Activated naive CD4-positive, alpha-beta T cell treated with anti-CD3 and anti-CD28 coated beads, Interleukin-2, amount 10 ng/mL, durations not matched to agents 7 days and 5 days (primary cell): ENCODE measurements at regions not wholly inside any gene's neighbourhood (a gene's known extent, or its start where the extent isn't known, plus 50 kb on each side); places are given as distances from the start of the nearest gene placed in this dataset.

Source experiments
- CTCF ChIA-PET: fragments of 350-600 bp; sonication (Branson Sonifier 250); formaldehyde crosslinking; loops from one replicate; lab custom pipeline; 2021; ENCODE audit warnings: antibody characterized with exemption; lab: Charles Lee
- DNase-seq: peaks from one replicate; pipeline ENCODE4 v3.0.0-alpha.2; 2020
- H3K27ac Mint-ChIP-seq: one replicate; pipeline ENCODE4 v1.8.0; 2021; ENCODE audit warnings: mild to moderate bottlenecking, moderate library complexity, mixed read lengths
- H3K27me3 Mint-ChIP-seq: one replicate; pipeline ENCODE4 v1.8.0; 2021; ENCODE audit warnings: mild to moderate bottlenecking, mixed read lengths
- H3K36me3 Mint-ChIP-seq: one replicate; pipeline ENCODE4 v1.8.0; 2021; ENCODE audit warnings: mixed read lengths
- H3K4me1 Mint-ChIP-seq: one replicate; pipeline ENCODE4 v1.8.0; 2021; ENCODE audit warnings: mixed read lengths
- H3K4me3 Mint-ChIP-seq: one replicate; pipeline ENCODE4 v1.8.0; 2021; ENCODE audit warnings: mild to moderate bottlenecking, moderate library complexity, mixed read lengths
- H3K9me3 Mint-ChIP-seq: one replicate; pipeline ENCODE4 v1.8.0; 2021; ENCODE audit warnings: mixed read lengths

DNA sequence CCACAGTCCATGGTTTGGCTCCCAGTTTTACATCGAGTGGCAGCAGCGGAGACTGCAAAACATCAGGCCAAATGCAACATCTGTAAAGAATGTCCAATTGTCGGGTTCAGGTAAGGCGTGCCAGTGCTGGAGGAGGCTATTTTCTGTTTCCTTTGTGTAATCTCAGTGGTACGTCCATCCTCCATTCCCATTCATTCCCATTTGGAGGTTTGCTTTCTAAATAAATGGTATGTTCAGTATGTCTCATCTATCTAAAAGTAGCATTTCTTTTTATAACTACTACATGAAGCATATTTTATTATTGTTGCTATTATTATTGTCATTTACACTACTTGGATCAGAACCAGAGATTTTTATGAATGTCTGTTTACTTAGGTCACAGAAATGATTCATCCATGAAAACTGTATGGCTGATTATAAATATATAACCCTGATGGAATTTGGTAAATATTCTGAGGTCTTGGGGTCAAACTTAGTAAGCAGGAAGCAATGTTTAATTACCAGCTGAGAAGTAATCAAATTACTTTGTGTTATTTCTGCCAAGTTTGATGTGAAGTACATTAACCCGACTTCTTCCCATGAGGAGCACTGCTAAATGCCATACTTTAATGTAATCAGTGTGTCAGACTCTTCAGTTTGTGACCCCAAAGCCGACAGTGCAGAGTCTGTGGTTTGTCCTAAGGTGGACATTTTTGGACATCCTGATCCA is 512.9 kb downstream of the UTRN start:
- Mint-ChIP-seq H3K27me3 (no peaks in the 10 kb centered on the region), H3K4me1 (no peaks in the 10 kb centered on the region), H3K27ac (no peak overlapping the region), H3K9me3 (peaks cover 8% of the 10 kb centered on the region), H3K36me3 (peaks cover 55% of the 10 kb centered on the region), H3K4me3 (no peak overlapping the region)
- CTCF ChIA-PET, result interaction anchor here (0.7 kb wide), 1 partner anchor 20 kb away, joined by 3 read pairs; no protein-coding TSS in a partner anchor
- no peak for DNase-seq

- DNase-seq, result no peak
- CTCF ChIA-PET, result no interaction called here
- no peaks in the 10 kb centered on the region for H3K4me1 Mint-ChIP-seq
- peaks cover 35% of the 10 kb centered on the region for H3K36me3 Mint-ChIP-seq
- no peaks in the 10 kb centered on the region for H3K27me3 Mint-ChIP-seq
- H3K4me3 Mint-ChIP-seq, result no peak overlapping the region
- no peak overlapping the region for H3K27ac Mint-ChIP-seq
- H3K9me3 Mint-ChIP-seq, result no peaks in the 10 kb centered on the region
Measured at GRCh38 chr6:144804246-144804790, 519.2 kb downstream of the UTRN start.

- H3K27ac Mint-ChIP-seq, result no peak overlapping the region
- CTCF ChIA-PET, result no interaction called here
- no peaks in the 10 kb centered on the region for H3K9me3 Mint-ChIP-seq
- no peaks in the 10 kb centered on the region for H3K27me3 Mint-ChIP-seq
- peaks cover 38% of the 10 kb centered on the region for H3K36me3 Mint-ChIP-seq
- H3K4me1 Mint-ChIP-seq, result no peaks in the 10 kb centered on the region
- no peak for DNase-seq
- H3K4me3 Mint-ChIP-seq, result no peak overlapping the region
Measured at GRCh38 chr6:144805049-144805448, 519.9 kb downstream of the UTRN start.

DNA sequence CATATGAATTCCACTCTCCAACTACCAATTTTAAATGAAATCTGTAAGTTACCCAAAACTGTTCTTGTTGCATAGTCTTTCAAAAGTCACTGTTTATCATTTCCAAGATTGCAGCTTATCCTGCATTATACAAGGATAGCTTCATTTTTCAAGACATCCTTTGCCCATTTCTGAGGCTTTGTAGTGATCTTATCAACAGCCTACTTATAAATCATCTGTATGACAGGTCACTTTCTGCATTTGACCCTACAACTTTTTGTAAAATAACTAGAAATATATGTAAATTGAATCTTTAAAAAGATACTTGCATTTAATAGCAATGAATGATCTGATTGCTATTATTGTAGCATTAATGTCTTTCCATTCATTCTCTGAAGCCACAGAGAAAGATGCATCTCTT is 521.1 kb downstream of the UTRN start:
- Mint-ChIP-seq H3K36me3 (peaks cover 43% of the 10 kb centered on the region), H3K9me3 (no peaks in the 10 kb centered on the region), H3K27ac (no peak overlapping the region), H3K4me3 (no peak overlapping the region), H3K4me1 (no peaks in the 10 kb centered on the region), H3K27me3 (no peaks in the 10 kb centered on the region)
- CTCF ChIA-PET, result no interaction called here
- no peak for DNase-seq

DNA sequence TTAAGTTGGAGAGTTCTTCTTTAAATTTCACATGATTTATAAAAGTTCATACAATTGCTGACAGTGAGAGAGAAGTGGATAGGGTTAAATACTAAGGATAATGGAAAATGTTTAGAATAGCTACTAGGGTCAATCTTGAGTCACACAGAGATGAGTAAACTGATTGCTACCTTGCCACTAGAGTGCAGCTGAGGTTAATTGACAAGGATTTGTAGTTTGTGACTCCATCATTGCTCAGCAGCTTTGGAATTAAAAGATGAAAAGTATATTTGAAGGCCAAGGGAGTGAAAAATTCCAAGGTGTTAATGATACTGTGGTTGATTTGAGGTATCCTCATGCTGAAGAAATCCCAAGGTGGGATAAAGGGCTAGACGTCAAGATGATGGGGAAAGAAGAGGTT is 524.0 kb downstream of the UTRN start:
- DNase-seq, result no peak
- H3K27ac Mint-ChIP-seq, result no peak overlapping the region
- H3K27me3 Mint-ChIP-seq, result no peaks in the 10 kb centered on the region
- no peak overlapping the region for H3K4me3 Mint-ChIP-seq
- no peaks in the 10 kb centered on the region for H3K9me3 Mint-ChIP-seq
- no peaks in the 10 kb centered on the region for H3K4me1 Mint-ChIP-seq
- CTCF ChIA-PET, result no interaction called here
- peaks cover 56% of the 10 kb centered on the region for H3K36me3 Mint-ChIP-seq

DNA sequence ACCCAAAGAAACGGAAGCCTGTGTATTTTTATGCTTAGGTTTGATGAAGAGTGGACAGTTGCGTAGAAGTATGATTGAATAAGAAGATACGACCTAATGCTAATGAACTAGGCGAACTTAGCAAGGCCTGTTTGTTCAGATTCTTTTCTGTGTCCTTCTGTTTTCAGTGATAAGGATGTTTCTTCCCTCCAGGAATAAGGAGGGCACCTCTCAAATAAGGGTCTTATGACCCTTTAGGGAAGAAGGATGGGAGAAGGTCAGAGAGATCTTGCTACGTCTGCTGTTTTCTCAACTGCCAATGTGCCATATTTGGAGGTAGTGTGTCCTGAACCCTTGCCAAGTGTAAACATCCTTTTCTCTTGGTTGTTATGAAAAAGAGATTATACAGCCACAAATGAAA is 524.8 kb downstream of the UTRN start:
- CTCF ChIA-PET, result no interaction called here
- H3K36me3 Mint-ChIP-seq, result peaks cover 57% of the 10 kb centered on the region
- H3K4me1 Mint-ChIP-seq, result no peaks in the 10 kb centered on the region
- no peak overlapping the region for H3K4me3 Mint-ChIP-seq
- H3K27me3 Mint-ChIP-seq, result no peaks in the 10 kb centered on the region
- no peak for DNase-seq
- no peak overlapping the region for H3K27ac Mint-ChIP-seq
- no peaks in the 10 kb centered on the region for H3K9me3 Mint-ChIP-seq

DNA sequence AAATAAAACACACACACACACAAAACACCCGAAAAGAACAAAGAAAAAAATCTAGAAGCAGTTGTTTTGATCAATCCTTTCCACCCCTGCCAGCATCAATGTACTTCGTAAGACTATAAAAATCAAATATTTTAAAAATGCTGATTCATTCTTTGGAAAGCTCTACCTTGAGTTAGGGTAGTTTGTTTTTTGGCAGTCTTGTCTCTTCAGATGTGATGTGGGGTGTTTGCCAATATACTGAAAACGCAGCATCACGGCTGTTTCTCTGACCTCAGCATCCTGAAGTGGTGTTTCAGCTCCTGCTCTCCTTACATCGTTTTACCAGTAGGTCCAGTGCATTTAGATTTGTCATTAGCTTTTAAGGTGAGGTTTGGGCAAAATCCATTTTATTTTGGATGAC is 526.0 kb downstream of the UTRN start:
- Mint-ChIP-seq H3K4me1 (no peaks in the 10 kb centered on the region), H3K4me3 (no peak overlapping the region), H3K27me3 (no peaks in the 10 kb centered on the region), H3K36me3 (peaks cover 58% of the 10 kb centered on the region), H3K27ac (no peak overlapping the region), H3K9me3 (no peaks in the 10 kb centered on the region)
- CTCF ChIA-PET, result no interaction called here
- DNase-seq, result no peak

DNA sequence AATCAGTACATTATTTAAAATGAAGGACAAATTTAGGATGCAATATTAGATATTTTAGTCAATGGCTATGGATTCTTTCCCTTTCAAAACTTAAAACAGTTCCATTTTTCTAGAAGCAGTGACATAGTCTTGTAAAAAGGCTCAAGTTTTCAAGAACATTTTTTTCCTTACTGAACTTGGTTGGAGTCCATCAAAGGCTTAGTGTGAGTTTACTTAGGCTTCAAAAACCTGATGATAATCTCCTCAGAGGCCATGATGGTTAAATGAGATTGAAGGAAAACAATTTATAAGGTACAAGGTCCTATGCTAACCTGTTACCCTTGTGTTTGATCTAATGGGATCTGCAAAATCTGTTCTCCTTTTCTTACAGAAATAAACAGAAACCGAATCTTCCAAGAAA is 531.8 kb downstream of the UTRN start:
- H3K36me3 Mint-ChIP-seq, result peaks cover 42% of the 10 kb centered on the region

GRCh38 chr6:144820270-144820669 is 535.1 kb downstream of the UTRN start:
- DNase-seq, result no peak
- H3K36me3 Mint-ChIP-seq, result peaks cover 25% of the 10 kb centered on the region
- no peaks in the 10 kb centered on the region for H3K9me3 Mint-ChIP-seq
- H3K4me3 Mint-ChIP-seq, result no peak overlapping the region
- no peak overlapping the region for H3K27ac Mint-ChIP-seq
- no peaks in the 10 kb centered on the region for H3K4me1 Mint-ChIP-seq
- no peaks in the 10 kb centered on the region for H3K27me3 Mint-ChIP-seq
- CTCF ChIA-PET, result no interaction called here

More for the DNA sequence above, 531.8 kb downstream of the UTRN start:
- Mint-ChIP-seq H3K4me1 (no peaks in the 10 kb centered on the region), H3K9me3 (no peaks in the 10 kb centered on the region), H3K27me3 (no peaks in the 10 kb centered on the region), H3K4me3 (no peak overlapping the region), H3K27ac (no peak overlapping the region)
- CTCF ChIA-PET, result no interaction called here
- DNase-seq, result no peak

DNA sequence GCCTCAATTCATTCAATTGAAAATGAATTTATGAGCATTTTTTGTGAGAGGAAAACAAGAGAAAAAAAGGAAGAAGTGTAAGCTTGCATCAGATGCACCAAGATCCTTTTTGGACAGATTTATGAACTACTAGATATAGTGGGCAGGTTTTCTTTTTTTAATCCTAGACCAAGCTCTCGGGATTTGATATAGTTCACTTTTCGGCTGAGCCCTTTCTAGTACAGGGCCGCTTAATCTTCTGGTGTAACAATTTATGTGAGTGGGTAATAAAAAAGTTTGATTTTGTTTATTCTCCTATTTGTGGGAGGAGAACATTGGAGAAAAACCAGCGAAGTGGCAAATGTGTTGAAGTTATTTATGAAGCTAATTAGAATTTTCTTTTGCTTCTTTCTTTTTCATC is 538.0 kb downstream of the UTRN start:
- DNase-seq, result no peak
- Mint-ChIP-seq H3K4me1 (no peaks in the 10 kb centered on the region), H3K27ac (no peak overlapping the region), H3K27me3 (no peaks in the 10 kb centered on the region), H3K36me3 (peaks cover 30% of the 10 kb centered on the region), H3K4me3 (no peak overlapping the region), H3K9me3 (no peaks in the 10 kb centered on the region)
- CTCF ChIA-PET, result no interaction called here

- peaks cover 36% of the 10 kb centered on the region for H3K36me3 Mint-ChIP-seq
- H3K27ac Mint-ChIP-seq, result no peak overlapping the region
- no peak overlapping the region for H3K4me3 Mint-ChIP-seq
- H3K4me1 Mint-ChIP-seq, result no peaks in the 10 kb centered on the region
- no peaks in the 10 kb centered on the region for H3K9me3 Mint-ChIP-seq
- no peaks in the 10 kb centered on the region for H3K27me3 Mint-ChIP-seq
- CTCF ChIA-PET, result no interaction called here
- DNase-seq, result no peak
Measured at GRCh38 chr6:144824018-144824417, 538.9 kb downstream of the UTRN start.

DNA sequence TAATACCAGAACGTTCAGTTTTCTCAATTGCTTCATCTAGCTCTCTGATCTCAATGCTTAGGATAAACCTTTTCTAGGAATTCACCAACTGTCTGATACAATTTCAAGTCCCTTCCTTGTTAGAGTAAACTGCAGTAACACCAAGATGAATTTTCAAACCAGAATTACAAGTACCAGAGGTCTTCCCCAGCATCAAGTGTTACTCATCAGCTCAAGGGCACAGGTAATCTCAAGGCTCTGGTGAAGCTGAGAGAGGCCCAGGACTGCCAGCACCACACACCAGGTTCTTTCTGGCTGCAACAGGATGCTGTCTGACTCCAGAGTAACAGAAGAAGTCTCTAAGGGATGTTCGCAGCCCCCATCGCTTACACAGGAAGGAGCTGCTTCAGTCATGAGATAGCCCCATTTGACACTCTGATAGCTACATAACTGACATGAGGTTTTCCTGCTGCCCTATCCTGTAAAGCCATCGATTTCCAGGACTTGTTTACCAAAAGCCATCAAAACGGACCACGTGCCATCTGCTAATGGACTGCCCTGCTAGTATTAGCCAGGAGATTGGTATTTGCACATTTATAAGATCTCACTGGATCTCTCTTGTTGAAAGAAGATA is 549.4 kb downstream of the UTRN start:
- no peaks in the 10 kb centered on the region for H3K4me1 Mint-ChIP-seq
- peaks cover 57% of the 10 kb centered on the region for H3K36me3 Mint-ChIP-seq
- no peak overlapping the region for H3K27ac Mint-ChIP-seq
- no peaks in the 10 kb centered on the region for H3K27me3 Mint-ChIP-seq
- CTCF ChIA-PET, result interaction anchor here (0.9 kb wide), 1 partner anchor 118 kb away, joined by 3 read pairs; no protein-coding TSS in a partner anchor
- H3K9me3 Mint-ChIP-seq, result no peaks in the 10 kb centered on the region
- H3K4me3 Mint-ChIP-seq, result no peak overlapping the region
- no peak for DNase-seq

- no peak overlapping the region for H3K27ac Mint-ChIP-seq
- no peaks in the 10 kb centered on the region for H3K4me1 Mint-ChIP-seq
- no peak for DNase-seq
- no peaks in the 10 kb centered on the region for H3K27me3 Mint-ChIP-seq
- H3K9me3 Mint-ChIP-seq, result no peaks in the 10 kb centered on the region
- CTCF ChIA-PET, result interaction anchor here (0.7 to 0.9 kb wide), 2 partner anchors 54 to 119 kb away, joined by 3 read pairs; no protein-coding TSS in a partner anchor
- peaks cover 62% of the 10 kb centered on the region for H3K36me3 Mint-ChIP-seq
- no peak overlapping the region for H3K4me3 Mint-ChIP-seq
Measured at GRCh38 chr6:144835322-144835973, 550.3 kb downstream of the UTRN start.

DNA sequence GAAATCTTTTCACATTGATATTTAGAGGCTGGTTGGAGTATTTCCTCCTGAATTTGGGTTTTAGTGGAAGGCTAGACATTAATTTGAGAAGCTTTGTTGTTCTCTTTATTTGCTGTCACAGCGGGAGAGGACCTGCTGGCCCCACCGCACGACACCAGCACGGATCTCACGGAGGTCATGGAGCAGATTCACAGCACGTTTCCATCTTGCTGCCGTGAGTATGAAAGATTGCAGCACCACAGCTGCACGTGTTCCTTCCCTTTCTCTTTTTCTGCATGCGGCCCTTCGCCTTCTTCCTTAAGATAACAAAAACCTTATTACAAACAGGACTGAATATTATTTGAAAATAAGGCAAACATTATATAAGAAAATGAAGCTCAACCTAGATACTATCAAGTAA is 555.5 kb downstream of the UTRN start:
- DNase-seq, result no peak
- Mint-ChIP-seq H3K27me3 (no peaks in the 10 kb centered on the region), H3K27ac (no peak overlapping the region), H3K9me3 (no peaks in the 10 kb centered on the region), H3K36me3 (peaks cover 59% of the 10 kb centered on the region), H3K4me1 (no peaks in the 10 kb centered on the region), H3K4me3 (no peak overlapping the region)
- CTCF ChIA-PET, result no interaction called here
